IMR-90 (cell line): ENCODE measurements at regions not wholly inside any gene's neighbourhood (a gene's known extent, or its start where the extent isn't known, plus 50 kb on each side); places are given as distances from the start of the nearest gene placed in this dataset.

Experiments used
- MAFK ChIP-seq: IDR thresholded peaks from 2 replicates; pipeline ENCODE4 v1.6.1; 2012; ENCODE audit warnings: low read depth, low read length, improper control_type of control experiment
- MXI1 ChIP-seq: IDR thresholded peaks from 2 replicates; pipeline ENCODE4 v1.6.1; 2012; ENCODE audit warnings: low read depth, mild to moderate bottlenecking, low read length, moderate library complexity, borderline replicate concordance
- NFE2L2 ChIP-seq: fragments of 150-350 bp; IDR thresholded peaks from 2 replicates; pipeline ENCODE4 v1.6.1; 2016; ENCODE audit warnings: low read depth, mild to moderate bottlenecking, low read length
- POLR2A ChIP-seq: IDR thresholded peaks from 2 replicates; pipeline ENCODE4 v1.6.1; 2012; ENCODE audit warnings: mild to moderate bottlenecking, low read depth, low read length
- RAD21 ChIP-seq: IDR thresholded peaks from 2 replicates; pipeline ENCODE4 v1.6.1; 2012; ENCODE audit warnings: low read length, improper control_type of control experiment
- RCOR1 ChIP-seq: IDR thresholded peaks from 2 replicates; pipeline ENCODE4 v1.6.1; 2012; ENCODE audit warnings: mild to moderate bottlenecking, low read length, improper control_type of control experiment; ENCODE audit not compliant: insufficient replicate concordance
- RFX5 ChIP-seq: IDR thresholded peaks from 2 replicates; pipeline ENCODE4 v1.8.0; 2012; ENCODE audit warnings: low read depth, mild to moderate bottlenecking, low read length, moderate library complexity
- TF ChIP-seq, protein P1 (sequence below): conservative IDR thresholded peaks from 2 replicates; pipeline ENCODE4 v1.5.1; 2012; ENCODE audit warnings: mild to moderate bottlenecking, low read depth, low read length, improper control_type of control experiment
- TF ChIP-seq, protein P2 (sequence below): fragments of 150-350 bp; IDR thresholded peaks from 2 replicates; pipeline ENCODE4 v1.6.1; 2017; ENCODE audit warnings: mild to moderate bottlenecking, antibody characterized with exemption, low read length, low read depth
- TF ChIP-seq, protein P3 (sequence below): fragments of 150-350 bp; IDR thresholded peaks from 2 replicates; pipeline ENCODE4 v1.6.1; 2016; ENCODE audit warnings: low read depth, mild to moderate bottlenecking, low read length, moderate library complexity, borderline replicate concordance

DNA sequence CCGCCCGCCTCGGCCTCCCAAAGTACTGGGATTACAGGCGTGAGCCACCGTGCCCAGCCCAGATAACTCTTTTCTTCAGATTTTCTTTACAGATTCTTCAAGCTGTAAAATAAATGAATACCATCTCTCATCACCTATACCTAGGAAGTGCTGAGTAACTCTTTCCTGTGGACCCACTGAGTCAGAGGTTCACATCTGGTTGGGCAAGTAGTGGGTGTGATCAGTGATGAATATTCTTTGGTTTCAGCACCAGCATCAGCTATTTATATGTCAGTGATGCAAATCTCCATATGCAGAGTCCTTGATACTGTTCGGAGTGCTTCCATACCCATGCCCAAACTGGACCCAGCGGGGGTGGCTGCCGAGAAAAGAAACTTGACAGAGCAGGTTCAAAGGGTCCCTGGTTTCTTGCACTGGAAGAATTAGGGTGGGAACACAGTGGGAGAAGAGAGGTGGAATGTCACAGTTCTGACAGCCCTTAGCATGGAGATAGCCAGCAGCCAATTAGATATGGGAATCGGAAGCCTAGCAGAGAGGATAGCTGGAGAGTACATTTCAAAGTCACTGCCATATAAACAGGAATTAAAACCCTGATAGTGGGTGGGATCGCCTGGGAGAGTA, 64.9 kb upstream of the DDR1 start:
- TF ChIP-seq, protein P1, sequence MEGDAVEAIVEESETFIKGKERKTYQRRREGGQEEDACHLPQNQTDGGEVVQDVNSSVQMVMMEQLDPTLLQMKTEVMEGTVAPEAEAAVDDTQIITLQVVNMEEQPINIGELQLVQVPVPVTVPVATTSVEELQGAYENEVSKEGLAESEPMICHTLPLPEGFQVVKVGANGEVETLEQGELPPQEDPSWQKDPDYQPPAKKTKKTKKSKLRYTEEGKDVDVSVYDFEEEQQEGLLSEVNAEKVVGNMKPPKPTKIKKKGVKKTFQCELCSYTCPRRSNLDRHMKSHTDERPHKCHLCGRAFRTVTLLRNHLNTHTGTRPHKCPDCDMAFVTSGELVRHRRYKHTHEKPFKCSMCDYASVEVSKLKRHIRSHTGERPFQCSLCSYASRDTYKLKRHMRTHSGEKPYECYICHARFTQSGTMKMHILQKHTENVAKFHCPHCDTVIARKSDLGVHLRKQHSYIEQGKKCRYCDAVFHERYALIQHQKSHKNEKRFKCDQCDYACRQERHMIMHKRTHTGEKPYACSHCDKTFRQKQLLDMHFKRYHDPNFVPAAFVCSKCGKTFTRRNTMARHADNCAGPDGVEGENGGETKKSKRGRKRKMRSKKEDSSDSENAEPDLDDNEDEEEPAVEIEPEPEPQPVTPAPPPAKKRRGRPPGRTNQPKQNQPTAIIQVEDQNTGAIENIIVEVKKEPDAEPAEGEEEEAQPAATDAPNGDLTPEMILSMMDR: no peak
- TF ChIP-seq NFE2L2 (peak; percentile 55; the same call in 1 of the 2 replicates), RAD21 (no peak), RCOR1 (no peak), POLR2A (no peak), MXI1 (no peak), RFX5 (no peak), MAFK (peak; percentile 26; the same call in 1 of the 2 replicates)
- TF ChIP-seq, protein P2, sequence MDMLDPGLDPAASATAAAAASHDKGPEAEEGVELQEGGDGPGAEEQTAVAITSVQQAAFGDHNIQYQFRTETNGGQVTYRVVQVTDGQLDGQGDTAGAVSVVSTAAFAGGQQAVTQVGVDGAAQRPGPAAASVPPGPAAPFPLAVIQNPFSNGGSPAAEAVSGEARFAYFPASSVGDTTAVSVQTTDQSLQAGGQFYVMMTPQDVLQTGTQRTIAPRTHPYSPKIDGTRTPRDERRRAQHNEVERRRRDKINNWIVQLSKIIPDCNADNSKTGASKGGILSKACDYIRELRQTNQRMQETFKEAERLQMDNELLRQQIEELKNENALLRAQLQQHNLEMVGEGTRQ: no peak
- TF ChIP-seq, protein P3, sequence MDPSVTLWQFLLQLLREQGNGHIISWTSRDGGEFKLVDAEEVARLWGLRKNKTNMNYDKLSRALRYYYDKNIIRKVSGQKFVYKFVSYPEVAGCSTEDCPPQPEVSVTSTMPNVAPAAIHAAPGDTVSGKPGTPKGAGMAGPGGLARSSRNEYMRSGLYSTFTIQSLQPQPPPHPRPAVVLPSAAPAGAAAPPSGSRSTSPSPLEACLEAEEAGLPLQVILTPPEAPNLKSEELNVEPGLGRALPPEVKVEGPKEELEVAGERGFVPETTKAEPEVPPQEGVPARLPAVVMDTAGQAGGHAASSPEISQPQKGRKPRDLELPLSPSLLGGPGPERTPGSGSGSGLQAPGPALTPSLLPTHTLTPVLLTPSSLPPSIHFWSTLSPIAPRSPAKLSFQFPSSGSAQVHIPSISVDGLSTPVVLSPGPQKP: no peak
